ENCODE measurements at regions not wholly inside any gene's neighbourhood (a gene's known extent, or its start where the extent isn't known, plus 50 kb on each side); places are given as distances from the start of the nearest gene placed in this dataset.

GRCh38 chr2:155161314-155161713 is 462.8 kb downstream of the KCNJ3 start:
- CTCF ChIA-PET (ENCODE audit: partially characterized antibody), result no interaction called here
- no peak overlapping the region for H3K56ac ChIP-seq (replicated peaks; ENCODE audit: insufficient read length, low read depth, low read length)
- no peak overlapping the region for H3K4ac ChIP-seq (replicated peaks; ENCODE audit: insufficient read length, low read depth, low read length)
- no peaks in the 10 kb centered on the region for H3K36me3 ChIP-seq (ENCODE audit: control insufficient read depth in 2 of 4, insufficient read depth in 4 of 4, low read length in 3 of 4)
- no peak overlapping the region for H2AFZ ChIP-seq (ENCODE audit: low read length)
- H4K5ac ChIP-seq (ENCODE audit: insufficient read length, low read depth, low read length), result no peak overlapping the region
- H2BK15ac ChIP-seq (ENCODE audit: low read length), result no peak overlapping the region
- H3K23ac ChIP-seq (ENCODE audit: insufficient read length), result no peak overlapping the region
- no peak overlapping the region for H2BK120ac ChIP-seq (replicated peaks; ENCODE audit: low read depth, low read length)
- FAIRE-seq, result no peak
- H3K9me3 ChIP-seq (ENCODE audit: insufficient read depth in 2 of 2, low read depth in 1 of 2, low read length in 1 of 2), result no peaks in the 10 kb centered on the region
- H4K20me1 ChIP-seq (replicated peaks in 1 of 2; ENCODE audit: control insufficient read depth in 1 of 2, insufficient read depth in 2 of 2, low read length in 2 of 2), result no peaks in the 10 kb centered on the region
- no peak overlapping the region for H2BK5ac ChIP-seq (ENCODE audit: low read depth, low read length)
- no peak overlapping the region for H2BK12ac ChIP-seq (ENCODE audit: low read depth, low read length)
- H4K8ac ChIP-seq (ENCODE audit: extremely low read depth, insufficient read depth, low read length), result no peak overlapping the region
- H3K79me1 ChIP-seq (ENCODE audit: low read depth, low read length), result no peaks in the 10 kb centered on the region
- no peak overlapping the region for H3K9ac ChIP-seq (replicated peaks in 1 of 4; ENCODE audit: extremely low read depth in 1 of 4, low read depth in 3 of 4, low read length in 3 of 4)
- no peak overlapping the region for H3K18ac ChIP-seq (ENCODE audit: extremely low read depth, low read length)
- H3K27ac ChIP-seq (ENCODE audit: low read depth, low read length), result no peak overlapping the region
- no peak overlapping the region for H3K14ac ChIP-seq (ENCODE audit: insufficient read length)
- no peak overlapping the region for H3K4me2 ChIP-seq (ENCODE audit: insufficient read depth in 1 of 2, low read depth in 2 of 2, low read length in 2 of 2)
- DNase-seq (ENCODE audit: low read depth in 1 of 2, low spot score in 2 of 2), result no peak
- H3K79me2 ChIP-seq (ENCODE audit: control insufficient read depth in 1 of 2, insufficient read depth in 2 of 2, low read length in 2 of 2), result no peaks in the 10 kb centered on the region
- no peak overlapping the region for H3K4me3 ChIP-seq (ENCODE audit: extremely low read depth in 1 of 4, insufficient read depth in 2 of 4, low read depth in 3 of 4, low read length in 4 of 4)
- H3K27me3 ChIP-seq (replicated peaks in 1 of 4; ENCODE audit: control insufficient read depth in 3 of 4, extremely low read depth in 1 of 4, insufficient read depth in 3 of 4, low read length in 3 of 4), result no peaks in the 10 kb centered on the region
- no peak overlapping the region for H2AK5ac ChIP-seq (ENCODE audit: low read depth, low read length)
- POLR2A ChIA-PET (ENCODE audit: partially characterized antibody), result no interaction called here
- H3K23me2 ChIP-seq (ENCODE audit: low read depth, low read length), result no peaks in the 10 kb centered on the region
- no peak overlapping the region for H4K91ac ChIP-seq (replicated peaks; ENCODE audit: insufficient read length, low read length)
- H3K4me1 ChIP-seq (replicated peaks in 1 of 4; ENCODE audit: control insufficient read depth in 3 of 4, insufficient read depth in 4 of 4, low read length in 3 of 4), result no peaks in the 10 kb centered on the region
- no peak overlapping the region for H2BK20ac ChIP-seq (ENCODE audit: low read length)
- TF ChIP-seq TCF12 (IDR thresholded peaks at IDR 0.05; ENCODE audit: low read depth, low read length), result no peak
- no peak for TF ChIP-seq POU5F1 (IDR thresholded peaks at IDR 0.05; ENCODE audit: low read depth, low read length)
- TF ChIP-seq ASH2L (IDR thresholded peaks at IDR 0.05; ENCODE audit: low read length), result no peak
- TF ChIP-seq BACH1 (IDR thresholded peaks at IDR 0.05; ENCODE audit: low read length), result no peak
- no peak for TF ChIP-seq SIRT6 (IDR thresholded peaks at IDR 0.05; ENCODE audit: low read length)
- TF ChIP-seq RNF2 (IDR thresholded peaks at IDR 0.05; ENCODE audit: borderline replicate concordance, low read depth, low read length, missing control alignments, poor library complexity, severe bottlenecking), result no peak
- TF ChIP-seq GABPA (IDR thresholded peaks at IDR 0.05; ENCODE audit: borderline replicate concordance, insufficient read depth, low read length), result no peak

Data from H1 (cell line).